HFF-Myc (cell line): ENCODE measurements at regions not wholly inside any gene's neighbourhood (a gene's known extent, or its start where the extent isn't known, plus 50 kb on each side); places are given as distances from the start of the nearest gene placed in this dataset.

Source experiments
- DNase-seq: peaks from one replicate; pipeline ENCODE4 v3.0.0-alpha.2; 2011; ENCODE audit warnings: low read depth; ENCODE audit errors: extremely low read depth
- H3K4me3 ChIP-seq: replicated peaks from 2 replicates; pipeline ENCODE4 v1.5.1; 2011; ENCODE audit warnings: low read depth, mild to moderate bottlenecking, control low read depth, low read length
- TF ChIP-seq, protein P1 (sequence below): IDR thresholded peaks from 2 replicates; pipeline ENCODE4 v1.5.1; 2012; ENCODE audit warnings: mild to moderate bottlenecking, low read depth, low read length, control low read depth; ENCODE audit errors: missing control alignments

DNA sequence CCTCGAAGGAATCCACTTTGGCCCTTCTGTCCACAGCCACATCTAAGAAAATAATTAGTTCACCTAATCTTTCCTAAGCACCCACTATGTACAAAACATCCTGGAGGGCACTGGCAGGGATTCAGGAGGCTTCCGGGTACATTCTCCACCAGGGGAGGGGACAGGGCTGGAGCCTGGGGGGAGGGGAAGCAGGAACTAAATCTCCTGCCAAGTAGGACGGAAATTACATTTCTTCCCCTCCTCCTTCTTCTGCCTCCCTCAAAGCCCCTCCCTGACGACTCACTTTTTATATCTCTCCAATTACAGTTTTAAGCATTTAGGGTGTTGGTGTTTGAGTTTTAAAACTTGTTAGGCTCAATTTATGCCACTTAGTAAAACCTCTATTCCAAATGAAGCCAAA, 203.1 kb downstream of the BCOR start:
- no peak overlapping the region for H3K4me3 ChIP-seq
- TF ChIP-seq, protein P1, sequence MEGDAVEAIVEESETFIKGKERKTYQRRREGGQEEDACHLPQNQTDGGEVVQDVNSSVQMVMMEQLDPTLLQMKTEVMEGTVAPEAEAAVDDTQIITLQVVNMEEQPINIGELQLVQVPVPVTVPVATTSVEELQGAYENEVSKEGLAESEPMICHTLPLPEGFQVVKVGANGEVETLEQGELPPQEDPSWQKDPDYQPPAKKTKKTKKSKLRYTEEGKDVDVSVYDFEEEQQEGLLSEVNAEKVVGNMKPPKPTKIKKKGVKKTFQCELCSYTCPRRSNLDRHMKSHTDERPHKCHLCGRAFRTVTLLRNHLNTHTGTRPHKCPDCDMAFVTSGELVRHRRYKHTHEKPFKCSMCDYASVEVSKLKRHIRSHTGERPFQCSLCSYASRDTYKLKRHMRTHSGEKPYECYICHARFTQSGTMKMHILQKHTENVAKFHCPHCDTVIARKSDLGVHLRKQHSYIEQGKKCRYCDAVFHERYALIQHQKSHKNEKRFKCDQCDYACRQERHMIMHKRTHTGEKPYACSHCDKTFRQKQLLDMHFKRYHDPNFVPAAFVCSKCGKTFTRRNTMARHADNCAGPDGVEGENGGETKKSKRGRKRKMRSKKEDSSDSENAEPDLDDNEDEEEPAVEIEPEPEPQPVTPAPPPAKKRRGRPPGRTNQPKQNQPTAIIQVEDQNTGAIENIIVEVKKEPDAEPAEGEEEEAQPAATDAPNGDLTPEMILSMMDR: no peak
- no peak for DNase-seq

DNA sequence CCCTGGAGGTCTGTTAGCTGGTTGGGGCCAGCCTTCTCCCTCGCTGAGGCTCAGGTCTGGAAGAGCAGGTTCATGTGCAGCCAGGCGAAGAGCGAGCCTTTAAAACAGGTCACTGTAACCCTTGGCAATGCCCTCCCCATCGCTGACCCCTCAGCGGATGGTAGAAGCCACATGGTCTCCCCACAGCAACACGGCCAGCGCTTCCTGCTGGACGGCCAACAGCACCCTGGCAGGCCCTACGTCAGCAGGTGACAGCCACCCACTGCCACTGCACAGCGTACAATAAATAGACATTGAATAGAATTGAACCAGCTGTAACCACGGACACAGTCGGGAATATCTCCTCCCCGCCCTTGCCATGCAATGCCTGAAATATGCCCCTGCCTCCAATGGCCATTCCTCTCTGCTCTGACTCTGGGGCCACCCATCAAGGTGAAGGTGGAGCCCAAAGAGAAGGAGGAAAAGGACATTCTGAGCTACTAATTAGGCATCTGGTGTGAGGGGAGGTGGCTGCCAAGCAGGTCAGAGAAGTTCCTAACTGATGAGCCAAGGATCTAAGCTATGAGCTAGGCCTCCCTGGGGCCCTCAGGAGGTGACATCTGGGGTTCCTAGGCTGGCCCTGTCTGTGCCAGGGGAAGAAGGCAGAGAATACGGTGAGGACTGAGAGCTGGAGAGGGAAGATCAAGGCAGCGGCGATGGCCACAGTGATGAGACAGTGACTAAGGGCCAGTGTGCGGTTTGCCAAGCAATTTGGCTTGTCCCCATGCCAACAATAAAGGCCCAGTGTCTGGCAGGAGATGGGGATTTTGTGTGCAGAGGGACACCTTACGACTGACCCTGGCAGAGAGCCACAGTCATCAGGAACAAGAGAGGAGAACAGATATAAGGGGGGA, 202.3 kb downstream of the BCOR start:
- no peak overlapping the region for H3K4me3 ChIP-seq
- no peak for DNase-seq
- TF ChIP-seq, protein P1: no peak

DNA sequence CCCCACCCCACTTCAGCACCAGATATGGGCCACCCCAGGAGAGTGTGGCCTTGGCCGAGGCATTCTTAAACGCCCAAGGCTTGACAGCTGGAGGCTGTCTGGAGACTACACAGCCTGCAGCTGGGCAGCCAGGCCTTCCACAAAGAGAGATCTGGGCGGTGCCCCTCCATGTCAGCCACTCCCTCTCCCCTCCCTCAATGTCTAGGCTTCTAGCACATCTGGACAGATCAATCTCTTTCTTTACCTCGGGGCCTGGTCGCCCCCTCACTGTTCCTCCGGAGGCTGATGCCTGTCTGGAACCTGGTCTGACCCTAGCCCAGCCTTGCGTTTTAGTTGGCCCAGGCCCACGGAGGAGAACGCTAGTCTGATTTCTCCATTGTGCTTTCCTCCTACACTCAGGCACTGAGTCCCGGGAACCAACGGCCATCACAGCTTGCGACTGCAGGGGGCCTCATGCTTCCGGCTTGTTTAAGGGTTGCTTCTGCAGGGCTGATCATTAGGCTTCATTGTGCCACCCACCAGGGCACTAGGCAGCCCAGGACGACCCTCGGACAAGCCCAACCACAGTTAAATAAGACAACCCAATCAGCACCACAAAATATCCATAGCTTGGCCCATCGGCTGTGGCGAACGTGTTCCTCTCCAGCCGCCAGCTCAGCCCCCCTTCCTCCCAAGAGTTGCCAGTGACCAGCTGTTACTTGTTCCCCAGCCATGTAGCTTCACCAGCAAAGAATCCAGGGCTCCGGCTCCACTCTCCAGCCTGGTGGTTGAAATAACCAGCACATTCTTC, 200.6 kb downstream of the BCOR start:
- TF ChIP-seq, protein P1: no peak
- H3K4me3 ChIP-seq: no peak overlapping the region
- no peak for DNase-seq

DNA sequence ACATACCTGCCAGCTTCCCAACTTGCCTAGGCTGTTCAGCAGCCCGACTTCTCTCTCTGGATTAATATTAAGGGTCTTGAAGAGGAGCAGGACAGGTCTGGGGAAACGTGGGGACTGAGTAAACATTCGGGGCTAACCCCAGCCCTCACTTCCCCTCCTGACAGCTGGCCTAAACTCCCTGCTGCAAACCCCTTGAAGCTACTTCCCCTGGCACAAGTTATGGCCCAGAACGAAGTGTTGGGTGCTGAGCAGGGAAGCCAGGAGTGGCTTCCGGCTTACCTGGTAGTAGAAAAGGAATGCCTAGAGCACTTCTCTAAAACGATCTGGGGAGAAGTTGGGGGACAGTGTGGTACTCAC, 200.0 kb downstream of the BCOR start:
- TF ChIP-seq, protein P1: no peak
- DNase-seq: no peak
- H3K4me3 ChIP-seq: no peak overlapping the region

DNA sequence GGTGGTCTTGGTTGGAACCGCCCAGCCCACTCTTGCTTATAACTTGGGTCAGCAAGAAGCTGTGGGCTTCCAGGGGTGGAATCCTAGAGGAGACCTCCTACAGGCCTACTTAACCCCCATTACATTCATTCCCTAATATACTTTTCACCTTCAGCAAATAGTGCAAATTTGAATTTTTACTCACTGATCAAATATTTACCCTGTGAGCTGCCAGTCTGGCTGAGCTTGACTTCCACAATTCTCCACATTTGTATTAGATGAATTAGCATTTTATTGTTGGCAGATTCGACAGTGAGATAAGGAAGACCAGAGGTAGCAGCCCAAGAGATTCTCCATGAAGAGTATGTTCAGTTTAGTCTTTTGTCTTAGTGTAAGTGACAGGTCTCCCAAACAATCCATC, 199.6 kb downstream of the BCOR start:
- TF ChIP-seq, protein P1: no peak
- no peak overlapping the region for H3K4me3 ChIP-seq
- DNase-seq: no peak

DNA sequence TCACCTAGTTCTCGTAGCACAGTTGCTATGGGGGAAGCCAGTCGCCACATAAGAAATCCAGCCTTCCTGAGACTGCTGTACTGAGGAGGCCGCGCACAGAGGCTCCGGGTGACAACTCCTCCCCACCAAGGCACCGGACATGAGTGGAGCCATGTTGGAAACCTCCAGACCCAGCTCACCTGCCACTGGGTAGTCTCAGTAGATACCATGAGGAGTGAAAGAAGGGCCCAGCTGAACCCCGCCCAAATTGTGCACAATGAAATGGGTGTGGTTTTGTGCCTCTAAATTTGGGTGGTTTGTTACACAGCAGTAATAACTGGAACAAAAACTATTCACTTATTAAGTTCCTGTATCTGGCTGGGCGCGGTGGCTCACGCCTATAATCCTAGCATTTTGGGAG, 198.7 kb downstream of the BCOR start:
- no peak overlapping the region for H3K4me3 ChIP-seq
- DNase-seq: no peak
- TF ChIP-seq, protein P1: no peak
